A549 (cell line): ENCODE measurements at regions not wholly inside any gene's neighbourhood (a gene's known extent, or its start where the extent isn't known, plus 50 kb on each side); places are given as distances from the start of the nearest gene placed in this dataset.
A peak's percentile ranks its signal among the peaks of the same experiment; 100 is the strongest.
"Not testable (repeated sequence)": the region's sequence is repeated elsewhere in the genome, so short reads cannot be mapped to it uniquely, and the experiment has no call there.

ENCODE experiments used
- ATAC-seq, 2 experiments: fragments of 200-7000 bp in 1 of 2; fragments of >200 bp in 1 of 2; cut with Nextera tagmentation in 1 of 2; cut with Tn5 transposase in 1 of 2; 3 replicates each; pipeline versions ENCODE4 v1.8.0 to v1.9.1; 2018 to 2020; ENCODE audit warnings: mild to moderate bottlenecking in 1 of 2, moderate library complexity in 1 of 2
- CTCF ChIA-PET: fragments of 300-600 bp; sonication (Branson Sonifier 250); formaldehyde crosslinking; extraction: SDS; loops from one replicate; lab custom pipeline; 2021; ENCODE audit warnings: antibody characterized with exemption, inconsistent platforms; lab: Yijun Ruan, JAX
- POLR2A ChIA-PET: fragments of 350-600 bp; formaldehyde crosslinking; extraction: SDS; loops from one replicate; lab custom pipeline; 2021; ENCODE audit warnings: antibody characterized with exemption, inconsistent platforms; lab: Yijun Ruan, JAX
- DNase-seq, 2 experiments: peaks; one replicate each; pipeline versions ENCODE4 v3.0.0 to v3.0.0-alpha.2; 2011 to 2016; ENCODE audit warnings: low read depth in 1 of 2, low spot score in 1 of 2
- FAIRE-seq: peaks from 2 replicates; lab custom pipeline; 2011; peaks lifted over from hg19 to GRCh38; lab: Jason Lieb, UNC
- H3K27ac ChIP-seq, 2 experiments: fragments of >200 bp; sonication (Bioruptor Twin); formaldehyde crosslinking; 3 replicates each; pipeline ENCODE4 v1.5.1; 2016 to 2017
- H3K4me1 ChIP-seq: fragments of >200 bp; sonication (Bioruptor Twin); formaldehyde crosslinking; 3 replicates; pipeline ENCODE4 v1.6.1; 2016
- H3K4me2 ChIP-seq: fragments of >200 bp; sonication (Bioruptor Twin); formaldehyde crosslinking; 3 replicates; pipeline ENCODE4 v1.6.1; 2016
- H3K4me3 ChIP-seq: fragments of >200 bp; sonication (Bioruptor Twin); formaldehyde crosslinking; 3 replicates; pipeline ENCODE4 v1.5.1; 2016
- H3K9me3 ChIP-seq: fragments of >200 bp; sonication (Bioruptor Twin); formaldehyde crosslinking; 3 replicates; pipeline ENCODE4 v1.6.1; 2016
- CBX2 ChIP-seq: fragments of 200-600 bp; sonication (generic); IDR thresholded peaks from 2 replicates; pipeline ENCODE4 v1.6.1; 2016; ENCODE audit warnings: low read depth, mild to moderate bottlenecking, borderline replicate concordance
- CHD2 ChIP-seq: fragments of 150-350 bp; IDR thresholded peaks from 2 replicates; pipeline ENCODE4 v1.6.1; 2014; ENCODE audit warnings: low read length; ENCODE audit not compliant: partially characterized antibody
- CTCF ChIP-seq: fragments of >200 bp; sonication (Bioruptor Twin); formaldehyde crosslinking; IDR thresholded peaks from 3 replicates; pipeline ENCODE4 v1.5.1; 2016
- EHMT2 ChIP-seq: fragments of 200-600 bp; sonication (generic); IDR thresholded peaks from 2 replicates; pipeline ENCODE4 v1.6.1; 2016; ENCODE audit warnings: antibody characterized with exemption, low read depth, mild to moderate bottlenecking, moderate library complexity
- EP300 ChIP-seq, 2 experiments: fragments of >200 bp; sonication (Bioruptor Twin); formaldehyde crosslinking; IDR thresholded peaks; 2 replicates in 1 of 2; 3 replicates in 1 of 2; pipeline ENCODE4 v1.6.1; 2016 to 2017
- FOXS1 ChIP-seq: fragments of 250-450 bp; sonication (Bioruptor Pico); IDR thresholded peaks from 2 replicates; pipeline ENCODE4 v1.5.0; 2020; ENCODE audit warnings: mild to moderate bottlenecking, moderate library complexity
- HDAC2 ChIP-seq: fragments of 200-600 bp; sonication (generic); IDR thresholded peaks from 2 replicates; pipeline ENCODE4 v1.6.1; 2016
- HEYL ChIP-seq: fragments of 250-450 bp; sonication (Bioruptor Pico); IDR thresholded peaks from 2 replicates; pipeline ENCODE4 v1.8.0; 2021; ENCODE audit warnings: mild to moderate bottlenecking, moderate library complexity
- HOXA7 ChIP-seq: fragments of 250-450 bp; sonication (Bioruptor Pico); IDR thresholded peaks from 2 replicates; pipeline ENCODE4 v1.5.0; 2020; ENCODE audit warnings: mild to moderate bottlenecking, moderate library complexity
- HOXB13 ChIP-seq: fragments of 250-450 bp; sonication (Bioruptor Pico); IDR thresholded peaks from 2 replicates; pipeline ENCODE4 v1.5.0; 2020; ENCODE audit warnings: low read depth, mild to moderate bottlenecking, moderate library complexity
- JUN ChIP-seq, 2 experiments: fragments of >200 bp; sonication (Bioruptor Twin); formaldehyde crosslinking; IDR thresholded peaks; 2 replicates in 1 of 2; 3 replicates in 1 of 2; pipeline ENCODE4 v1.6.1; 2016 to 2017
- MYC ChIP-seq: IDR thresholded peaks from 2 replicates; pipeline ENCODE4 v1.6.1; 2012; ENCODE audit warnings: mild to moderate bottlenecking, inconsistent platforms, low read length, improper control_type of control experiment, borderline replicate concordance
- NFE2L2 ChIP-seq: fragments of 150-350 bp; conservative IDR thresholded peaks from 2 replicates; pipeline ENCODE4 v1.6.1; 2014; ENCODE audit warnings: low read length
- POLR2A ChIP-seq: IDR thresholded peaks from 2 replicates; pipeline ENCODE4 v1.6.1; 2012; ENCODE audit warnings: mild to moderate bottlenecking, low read length
- RAD21 ChIP-seq, 2 experiments: fragments of >200 bp in 1 of 2; sonication (Bioruptor Twin) in 1 of 2; formaldehyde crosslinking in 1 of 2; IDR thresholded peaks in 1 of 2; conservative IDR thresholded peaks in 1 of 2; 2 replicates in 1 of 2; 3 replicates in 1 of 2; pipeline ENCODE4 v1.6.1; 2012 to 2018; ENCODE audit warnings: inconsistent platforms in 1 of 2
- RNF2 ChIP-seq: fragments of 200-600 bp; sonication (generic); IDR thresholded peaks from 2 replicates; pipeline ENCODE4 v1.6.1; 2016; ENCODE audit warnings: low read depth, mild to moderate bottlenecking, antibody characterized with exemption, moderate library complexity, borderline replicate concordance
- SMC3 ChIP-seq: fragments of >200 bp; sonication (Bioruptor Twin); formaldehyde crosslinking; IDR thresholded peaks from 3 replicates; pipeline ENCODE4 v1.6.1; 2018; ENCODE audit warnings: inconsistent platforms
- SREBF2 ChIP-seq: fragments of 450-650 bp; IDR thresholded peaks from 2 replicates; pipeline ENCODE4 v1.6.1; 2014; ENCODE audit warnings: mild to moderate bottlenecking, moderate library complexity
- ZC3H11A ChIP-seq: fragments of 450-650 bp; IDR thresholded peaks from 2 replicates; pipeline ENCODE4 v1.6.1; 2014; ENCODE audit warnings: antibody characterized with exemption, mild to moderate bottlenecking
- ZFP36 ChIP-seq: fragments of 450-650 bp; IDR thresholded peaks from 2 replicates; pipeline ENCODE4 v1.6.1; 2014; ENCODE audit warnings: borderline replicate concordance; ENCODE audit not compliant: partially characterized antibody
- WGBS: methylation state at CpG from one replicate; pipeline ENCODE4 v1.1.6; 2017; ENCODE audit errors: missing lambda C conversion rate; 5-methylcytosine and 5-hydroxymethylcytosine counted together
- TF ChIP-seq, protein P1 (sequence below): fragments of 250-450 bp; sonication (Bioruptor Pico); IDR thresholded peaks from 2 replicates; pipeline ENCODE4 v1.5.0; 2021; ENCODE audit warnings: mild to moderate bottlenecking, moderate library complexity, borderline replicate concordance

- ChIA-PET POLR2A (no interaction called here), CTCF (no interaction called here)
- no peak overlapping the region for H3K4me3 ChIP-seq
- H3K4me1 ChIP-seq = no peaks in the 10 kb centered on the region
- WGBS = 86% methylated on average over 6 of the region's 6 CpGs
- ATAC-seq = no peak
- no peak overlapping the region for H3K4me2 ChIP-seq
- DNase-seq = no peak
- no peaks in the 10 kb centered on the region for H3K9me3 ChIP-seq
- TF ChIP-seq CTCF (no peak), ZC3H11A (no peak), HEYL (CRISPR knock-in tag) (no peak), EP300 (IDR thresholded peaks at IDR 0.05) (no peak), SREBF2 (no peak), MYC (no peak), RAD21 (conservative IDR thresholded peaks at IDR 0.05 in 1 of 2, IDR thresholded peaks at IDR 0.05 in 1 of 2) (no peak), NFE2L2 (no peak), FOXS1 (CRISPR knock-in tag) (no peak), HDAC2 (no peak), CHD2 (no peak), JUN (IDR thresholded peaks at IDR 0.05) (no peak), RNF2 (no peak), HOXA7 (CRISPR knock-in tag) (no peak), POLR2A (no peak)
- TF ChIP-seq, protein P1, sequence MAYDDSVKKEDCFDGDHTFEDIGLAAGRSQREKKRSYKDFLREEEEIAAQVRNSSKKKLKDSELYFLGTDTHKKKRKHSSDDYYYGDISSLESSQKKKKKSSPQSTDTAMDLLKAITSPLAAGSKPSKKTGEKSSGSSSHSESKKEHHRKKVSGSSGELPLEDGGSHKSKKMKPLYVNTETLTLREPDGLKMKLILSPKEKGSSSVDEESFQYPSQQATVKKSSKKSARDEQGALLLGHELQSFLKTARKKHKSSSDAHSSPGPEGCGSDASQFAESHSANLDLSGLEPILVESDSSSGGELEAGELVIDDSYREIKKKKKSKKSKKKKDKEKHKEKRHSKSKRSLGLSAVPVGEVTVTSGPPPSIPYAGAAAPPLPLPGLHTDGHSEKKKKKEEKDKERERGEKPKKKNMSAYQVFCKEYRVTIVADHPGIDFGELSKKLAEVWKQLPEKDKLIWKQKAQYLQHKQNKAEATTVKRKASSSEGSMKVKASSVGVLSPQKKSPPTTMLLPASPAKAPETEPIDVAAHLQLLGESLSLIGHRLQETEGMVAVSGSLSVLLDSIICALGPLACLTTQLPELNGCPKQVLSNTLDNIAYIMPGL (CRISPR knock-in tag) = no peak
- no peak overlapping the region for H3K27ac ChIP-seq
- FAIRE-seq = no peak
Measured at GRCh38 chr10:4395731-4396130, 430.3 kb upstream of the AKR1E2 start.

DNA sequence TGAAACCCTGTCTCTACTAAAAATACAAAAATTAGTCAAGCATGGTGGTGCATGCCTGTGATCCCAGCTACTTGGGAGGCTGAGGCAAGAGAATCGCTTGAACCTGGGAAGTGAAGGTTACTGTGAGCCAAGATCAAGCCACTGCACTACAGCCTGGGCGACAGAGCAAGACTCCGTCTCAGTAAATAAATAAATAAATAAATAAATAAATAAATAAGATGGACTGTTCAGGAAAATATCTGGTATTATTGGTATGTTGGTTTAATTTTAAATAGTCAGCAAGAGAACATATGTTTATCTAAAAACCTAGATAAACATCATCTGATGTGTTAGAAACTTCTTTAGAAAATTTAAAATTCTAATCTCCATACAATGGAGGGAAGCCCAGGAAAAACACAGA lies 431.6 kb upstream of the AKR1E2 start:
- TF ChIP-seq ZC3H11A = peak; percentile 71
- POLR2A ChIA-PET, H3K4me2 ChIP-seq, H3K4me3 ChIP-seq, CTCF ChIA-PET, H3K27ac ChIP-seq, ATAC-seq, FAIRE-seq, H3K4me1 ChIP-seq, H3K9me3 ChIP-seq, DNase-seq: not testable (repeated sequence)
- 91% methylated on average over 3 of the region's 3 CpGs for WGBS

DNA sequence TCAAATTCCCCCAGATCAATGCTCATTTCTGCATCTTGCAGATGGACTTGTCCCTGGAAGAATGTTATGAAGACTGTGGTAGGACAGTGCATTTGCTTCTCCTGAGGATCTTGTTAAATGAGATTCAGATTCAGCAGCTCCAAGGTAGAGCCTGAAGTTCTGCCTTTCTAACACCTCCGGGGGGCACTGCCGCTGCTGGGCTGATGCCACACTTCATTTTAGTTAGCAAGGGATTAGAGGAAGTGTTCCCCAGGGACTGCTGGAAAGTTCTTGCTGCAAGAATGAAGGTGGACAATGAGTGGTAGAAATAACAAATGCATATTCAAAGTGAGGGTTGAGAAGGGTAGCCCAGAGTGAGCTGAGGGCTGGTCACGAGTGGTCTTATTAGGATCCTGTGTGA lies 434.3 kb upstream of the AKR1E2 start:
- ChIA-PET CTCF (interaction anchor here (0.9 kb wide), 2 partner anchors 263 to 266 kb away, joined by 3 read pairs; no protein-coding TSS in a partner anchor), POLR2A (no interaction called here)
- Histone ChIP-seq H3K4me2 (no peak overlapping the region), H3K4me1 (no peaks in the 10 kb centered on the region)
- TF ChIP-seq HOXB13 (CRISPR knock-in tag) (no peak), ZFP36 (no peak), SMC3 (0 out of 3 replicates have a peak, but pooled peaks have one; percentile 17), MYC (no peak), CTCF (0 out of 3 replicates have a peak, but pooled peaks have one; percentile 14), CBX2 (no peak), RAD21 (conservative IDR thresholded peaks at IDR 0.05 in 1 of 2, IDR thresholded peaks at IDR 0.05 in 1 of 2) (peak; percentile 26 to 36; a peak in 3 of 5 replicates), EHMT2 (no peak)
- TF ChIP-seq, all 56 proteins: peak for 3
- Histone ChIP-seq H3K4me3 (no peak overlapping the region), H3K9me3 (no peaks in the 10 kb centered on the region), H3K27ac (no peak overlapping the region)
- ATAC-seq = no peak
- peak in 1 of 2 experiments; percentile 24 for DNase-seq
- WGBS = 59% methylated on average over 3 of the region's 3 CpGs
- no peak for FAIRE-seq
